Neuron (in vitro differentiated cells): ENCODE measurements at regions not wholly inside any gene's neighbourhood (a gene's known extent, or its start where the extent isn't known, plus 50 kb on each side); places are given as distances from the start of the nearest gene placed in this dataset.

Source experiments
- H2AFZ ChIP-seq: one replicate; pipeline ENCODE4 v1.6.1; 2013; ENCODE audit warnings: low read depth, mild to moderate bottlenecking, inconsistent platforms, low read length, moderate library complexity
- H3K27me3 ChIP-seq: one replicate; pipeline ENCODE4 v1.6.1; 2013; ENCODE audit warnings: low read length; ENCODE audit not compliant: insufficient read depth
- H3K36me3 ChIP-seq: one replicate; pipeline ENCODE4 v1.6.1; 2013; ENCODE audit warnings: low read length; ENCODE audit not compliant: insufficient read depth
- H3K4me1 ChIP-seq: one replicate; pipeline ENCODE4 v1.6.1; 2013; ENCODE audit warnings: low read length; ENCODE audit not compliant: insufficient read depth
- H3K4me3 ChIP-seq: 2 replicates; pipeline ENCODE4 v1.5.1; 2013; ENCODE audit warnings: mild to moderate bottlenecking, low read length, moderate library complexity
- H3K9me3 ChIP-seq: one replicate; pipeline ENCODE4 v1.6.1; 2013; ENCODE audit warnings: low read length

- no peaks in the 10 kb centered on the region for H3K27me3 ChIP-seq
- H3K36me3 ChIP-seq: no peaks in the 10 kb centered on the region
- H3K4me1 ChIP-seq: no peaks in the 10 kb centered on the region
Measured at GRCh38 chr2:221064058-221064854, 507.8 kb downstream of the EPHA4 start.

GRCh38 chr2:221064880-221065279, 507.2 kb downstream of the EPHA4 start:
- Histone ChIP-seq H3K9me3 (no peaks in the 10 kb centered on the region), H3K36me3 (no peaks in the 10 kb centered on the region), H3K4me3 (no peak overlapping the region), H3K4me1 (no peaks in the 10 kb centered on the region), H3K27me3 (no peaks in the 10 kb centered on the region), H2AFZ (no peak overlapping the region)

More at GRCh38 chr2:221064058-221064854, 507.8 kb downstream of the EPHA4 start:
- no peak overlapping the region for H3K4me3 ChIP-seq
- H2AFZ ChIP-seq: no peak overlapping the region
- H3K9me3 ChIP-seq: no peaks in the 10 kb centered on the region

GRCh38 chr2:221068123-221068522, 504.0 kb downstream of the EPHA4 start:
- Histone ChIP-seq H2AFZ (no peak overlapping the region), H3K4me1 (no peaks in the 10 kb centered on the region), H3K27me3 (no peaks in the 10 kb centered on the region), H3K4me3 (no peak overlapping the region), H3K9me3 (no peaks in the 10 kb centered on the region), H3K36me3 (no peaks in the 10 kb centered on the region)

- H3K36me3 ChIP-seq: no peaks in the 10 kb centered on the region
- no peaks in the 10 kb centered on the region for H3K4me1 ChIP-seq
- H3K4me3 ChIP-seq: no peak overlapping the region
- H3K27me3 ChIP-seq: no peaks in the 10 kb centered on the region
- H2AFZ ChIP-seq: no peak overlapping the region
- H3K9me3 ChIP-seq: no peaks in the 10 kb centered on the region
Measured at GRCh38 chr2:221070106-221070505, 502.0 kb downstream of the EPHA4 start.

- Histone ChIP-seq H2AFZ (no peak overlapping the region), H3K36me3 (no peaks in the 10 kb centered on the region), H3K4me3 (no peak overlapping the region), H3K4me1 (no peaks in the 10 kb centered on the region), H3K27me3 (no peaks in the 10 kb centered on the region), H3K9me3 (no peaks in the 10 kb centered on the region)
Measured at GRCh38 chr2:221073326-221074049, 498.6 kb downstream of the EPHA4 start.

GRCh38 chr2:221074238-221074637, 497.9 kb downstream of the EPHA4 start:
- H3K4me1 ChIP-seq: no peaks in the 10 kb centered on the region
- no peaks in the 10 kb centered on the region for H3K9me3 ChIP-seq
- H3K36me3 ChIP-seq: no peaks in the 10 kb centered on the region

GRCh38 chr2:221075203-221075602, 496.9 kb downstream of the EPHA4 start:
- no peak overlapping the region for H2AFZ ChIP-seq
- no peak overlapping the region for H3K4me3 ChIP-seq
- H3K4me1 ChIP-seq: no peaks in the 10 kb centered on the region
- H3K36me3 ChIP-seq: no peaks in the 10 kb centered on the region
- H3K27me3 ChIP-seq: no peaks in the 10 kb centered on the region
- H3K9me3 ChIP-seq: no peaks in the 10 kb centered on the region

More at GRCh38 chr2:221074238-221074637, 497.9 kb downstream of the EPHA4 start:
- Histone ChIP-seq H3K27me3 (no peaks in the 10 kb centered on the region), H2AFZ (no peak overlapping the region), H3K4me3 (no peak overlapping the region)

- H3K27me3 ChIP-seq: no peaks in the 10 kb centered on the region
- no peak overlapping the region for H2AFZ ChIP-seq
- H3K36me3 ChIP-seq: no peaks in the 10 kb centered on the region
- no peaks in the 10 kb centered on the region for H3K4me1 ChIP-seq
- H3K9me3 ChIP-seq: no peaks in the 10 kb centered on the region
- no peak overlapping the region for H3K4me3 ChIP-seq
Measured at GRCh38 chr2:221077251-221077650, 494.9 kb downstream of the EPHA4 start.

GRCh38 chr2:221077799-221078198, 494.3 kb downstream of the EPHA4 start:
- Histone ChIP-seq H3K36me3 (no peaks in the 10 kb centered on the region), H3K4me1 (no peaks in the 10 kb centered on the region), H3K4me3 (no peak overlapping the region), H2AFZ (no peak overlapping the region), H3K9me3 (no peaks in the 10 kb centered on the region), H3K27me3 (no peaks in the 10 kb centered on the region)

GRCh38 chr2:221085341-221085900, 486.7 kb downstream of the EPHA4 start:
- Histone ChIP-seq H3K36me3 (no peaks in the 10 kb centered on the region), H3K27me3 (no peaks in the 10 kb centered on the region), H3K9me3 (no peaks in the 10 kb centered on the region), H2AFZ (no peak overlapping the region), H3K4me1 (no peaks in the 10 kb centered on the region), H3K4me3 (no peak overlapping the region)

- H3K4me3 ChIP-seq: no peak overlapping the region
Measured at GRCh38 chr2:221085936-221086335, 486.2 kb downstream of the EPHA4 start.

GRCh38 chr2:221087779-221088178, 484.3 kb downstream of the EPHA4 start:
- H2AFZ ChIP-seq: no peak overlapping the region
- H3K36me3 ChIP-seq: no peaks in the 10 kb centered on the region
- H3K4me1 ChIP-seq: no peaks in the 10 kb centered on the region
- no peaks in the 10 kb centered on the region for H3K9me3 ChIP-seq
- no peak overlapping the region for H3K4me3 ChIP-seq
- no peaks in the 10 kb centered on the region for H3K27me3 ChIP-seq

More at GRCh38 chr2:221085936-221086335, 486.2 kb downstream of the EPHA4 start:
- Histone ChIP-seq H3K27me3 (no peaks in the 10 kb centered on the region), H3K4me1 (no peaks in the 10 kb centered on the region), H3K36me3 (no peaks in the 10 kb centered on the region), H3K9me3 (no peaks in the 10 kb centered on the region), H2AFZ (no peak overlapping the region)

GRCh38 chr2:221088506-221088905, 483.6 kb downstream of the EPHA4 start:
- Histone ChIP-seq H3K36me3 (no peaks in the 10 kb centered on the region), H3K9me3 (no peaks in the 10 kb centered on the region), H2AFZ (no peak overlapping the region), H3K4me1 (no peaks in the 10 kb centered on the region), H3K27me3 (no peaks in the 10 kb centered on the region), H3K4me3 (no peak overlapping the region)
